H9 (cell line): ENCODE measurements at regions not wholly inside any gene's neighbourhood (a gene's known extent, or its start where the extent isn't known, plus 50 kb on each side); places are given as distances from the start of the nearest gene placed in this dataset.

ENCODE experiments used
- DNase-seq: peaks from one replicate; pipeline ENCODE4 v3.0.0-alpha.2; 2017
- H2AFZ ChIP-seq: one replicate; pipeline ENCODE4 v1.6.1; 2013; ENCODE audit warnings: mild to moderate bottlenecking, low read length, control low read depth, moderate library complexity
- H2AK5ac ChIP-seq: 2 replicates; pipeline ENCODE4 v1.6.1; 2013; ENCODE audit warnings: low read length, control low read depth, mixed read lengths; ENCODE audit not compliant: insufficient read length
- H2BK120ac ChIP-seq: one replicate; pipeline ENCODE4 v1.6.1; 2013; ENCODE audit warnings: low read depth, mild to moderate bottlenecking, low read length, control low read depth, inconsistent platforms; ENCODE audit not compliant: poor library complexity, severe bottlenecking
- H2BK12ac ChIP-seq: 2 replicates; pipeline ENCODE4 v1.6.1; 2013; ENCODE audit warnings: low read length, control low read depth, mixed read lengths, low read depth; ENCODE audit not compliant: insufficient read length
- H2BK15ac ChIP-seq: 2 replicates; pipeline ENCODE4 v1.6.1; 2013; ENCODE audit warnings: low read depth, low read length, control low read depth
- H2BK20ac ChIP-seq: one replicate; pipeline ENCODE4 v1.6.1; 2013; ENCODE audit warnings: low read depth, mild to moderate bottlenecking, low read length, control low read depth, inconsistent platforms; ENCODE audit not compliant: poor library complexity, severe bottlenecking
- H2BK5ac ChIP-seq: 2 replicates; pipeline ENCODE4 v1.6.1; 2013; ENCODE audit warnings: low read length, control low read depth, mixed read lengths; ENCODE audit not compliant: insufficient read length
- H3K14ac ChIP-seq: 2 replicates; pipeline ENCODE4 v1.6.1; 2013; ENCODE audit warnings: low read length, control low read depth; ENCODE audit not compliant: insufficient read depth
- H3K18ac ChIP-seq: 2 replicates; pipeline ENCODE4 v1.6.1; 2013; ENCODE audit warnings: low read depth, mild to moderate bottlenecking, mixed read lengths, low read length, control low read depth; ENCODE audit not compliant: insufficient read length
- H3K23ac ChIP-seq: 2 replicates; pipeline ENCODE4 v1.6.1; 2013; ENCODE audit warnings: low read length, control low read depth, mixed read lengths, low read depth; ENCODE audit not compliant: insufficient read length
- H3K23me2 ChIP-seq: 2 replicates; pipeline ENCODE4 v1.6.1; 2013; ENCODE audit warnings: low read depth, mild to moderate bottlenecking, mixed read lengths, low read length, control low read depth; ENCODE audit not compliant: insufficient read length, poor library complexity, severe bottlenecking
- H3K27ac ChIP-seq: 2 replicates; pipeline ENCODE4 v1.5.1; 2013; ENCODE audit warnings: low read length, control low read depth, mixed read lengths, low read depth; ENCODE audit not compliant: insufficient read length
- H3K27me3 ChIP-seq: 2 replicates; pipeline ENCODE4 v1.6.1; 2013; ENCODE audit warnings: low read length, control low read depth, inconsistent platforms; ENCODE audit not compliant: insufficient read depth
- H3K4ac ChIP-seq: 2 replicates; pipeline ENCODE4 v1.6.1; 2013; ENCODE audit warnings: low read depth, mild to moderate bottlenecking, control low read depth, inconsistent platforms, low read length, moderate library complexity
- H3K4me1 ChIP-seq: 2 replicates; pipeline ENCODE4 v1.6.1; 2013; ENCODE audit warnings: low read length, control low read depth, inconsistent platforms; ENCODE audit not compliant: insufficient read depth
- H3K4me2 ChIP-seq: 2 replicates; pipeline ENCODE4 v1.6.1; 2013; ENCODE audit warnings: low read length, control low read depth, mixed read lengths; ENCODE audit not compliant: insufficient read length, insufficient read depth
- H3K56ac ChIP-seq: 2 replicates; pipeline ENCODE4 v1.6.1; 2013; ENCODE audit warnings: low read depth, mild to moderate bottlenecking, mixed read lengths, low read length, control low read depth; ENCODE audit not compliant: insufficient read length
- H3K79me1 ChIP-seq: 2 replicates; pipeline ENCODE4 v1.6.1; 2013; ENCODE audit warnings: low read depth, mild to moderate bottlenecking, moderate library complexity, low read length, control low read depth, inconsistent platforms; ENCODE audit not compliant: insufficient read depth, poor library complexity, severe bottlenecking
- H3K79me2 ChIP-seq: 2 replicates; pipeline ENCODE4 v1.6.1; 2013; ENCODE audit warnings: low read length, control low read depth, inconsistent platforms; ENCODE audit not compliant: insufficient read depth
- H3K9ac ChIP-seq: 2 replicates; pipeline ENCODE4 v1.6.1; 2013; ENCODE audit warnings: low read length, control low read depth, mixed read lengths; ENCODE audit not compliant: insufficient read length; ENCODE audit errors: extremely low read depth
- H3K9me3 ChIP-seq: one replicate; pipeline ENCODE4 v1.6.1; 2013; ENCODE audit warnings: low read depth, low read length, inconsistent platforms; ENCODE audit not compliant: control insufficient read depth
- H3T11ph ChIP-seq: one replicate; pipeline ENCODE4 v1.6.1; 2013; ENCODE audit warnings: mild to moderate bottlenecking, low read length, control low read depth, inconsistent platforms
- H4K20me1 ChIP-seq: one replicate; pipeline ENCODE4 v1.6.1; 2013; ENCODE audit not compliant: control insufficient read depth, insufficient read length, insufficient read depth
- H4K5ac ChIP-seq: 2 replicates; pipeline ENCODE4 v1.6.1; 2013; ENCODE audit warnings: low read depth, mild to moderate bottlenecking, mixed read lengths, low read length, control low read depth; ENCODE audit not compliant: insufficient read length
- H4K8ac ChIP-seq: replicated peaks from 2 replicates; pipeline ENCODE4 v1.6.1; 2013; ENCODE audit warnings: low read length, control low read depth, mixed read lengths, low read depth; ENCODE audit not compliant: insufficient read length
- H4K91ac ChIP-seq: 2 replicates; pipeline ENCODE4 v1.6.1; 2013; ENCODE audit warnings: low read depth, mild to moderate bottlenecking, moderate library complexity, mixed read lengths, low read length, control low read depth; ENCODE audit not compliant: insufficient read length
- H3K27ac Mint-ChIP-seq, 3 experiments: 2 replicates in 2 of 3; 3 replicates in 1 of 3; pipeline ENCODE4 v1.8.0; 2020 to 2021; ENCODE audit warnings: mixed read lengths in 3 of 3, mild to moderate bottlenecking in 1 of 3, moderate library complexity in 1 of 3
- H3K27me3 Mint-ChIP-seq: 2 replicates; pipeline ENCODE4 v1.8.0; 2021; ENCODE audit warnings: low read depth, mild to moderate bottlenecking, moderate library complexity, mixed read lengths
- H3K36me3 Mint-ChIP-seq, 3 experiments: 2 replicates in 2 of 3; 3 replicates in 1 of 3; pipeline ENCODE4 v1.8.0; 2020 to 2021; ENCODE audit warnings: low read depth in 3 of 3, mixed read lengths in 3 of 3; ENCODE audit not compliant: insufficient read depth in 1 of 3
- H3K4me1 Mint-ChIP-seq, 2 experiments: 2 replicates each; pipeline ENCODE4 v1.8.0; 2020; ENCODE audit warnings: mixed read lengths in 2 of 2
- H3K4me3 Mint-ChIP-seq, 2 experiments: 2 replicates in 1 of 2; 3 replicates in 1 of 2; pipeline ENCODE4 v1.8.0; 2020 to 2021; ENCODE audit warnings: mild to moderate bottlenecking in 2 of 2, mixed read lengths in 2 of 2, moderate library complexity in 1 of 2
- H3K9me3 Mint-ChIP-seq, 2 experiments: 2 replicates in 1 of 2; 3 replicates in 1 of 2; pipeline ENCODE4 v1.8.0; 2020; ENCODE audit warnings: mild to moderate bottlenecking in 2 of 2, mixed read lengths in 2 of 2, moderate library complexity in 1 of 2
- WGBS: extraction: QIAGEN DNeasy Blood & Tissue Kit; methylation state at CpG from one replicate; pipeline ENCODE4 v1.1.7; 2013; ENCODE audit warnings: missing lambda C conversion rate, low lambda C conversion rate, mixed read lengths; ENCODE audit not compliant: insufficient read length; ENCODE audit errors: extremely low coverage; 5-methylcytosine and 5-hydroxymethylcytosine counted together
- TF ChIP-seq, protein P1 (sequence below): fragments of 200-600 bp; sonication (generic); conservative IDR thresholded peaks from 3 replicates; pipeline ENCODE4 v1.8.0; 2021; ENCODE audit warnings: antibody characterized with exemption, mild to moderate bottlenecking

DNA sequence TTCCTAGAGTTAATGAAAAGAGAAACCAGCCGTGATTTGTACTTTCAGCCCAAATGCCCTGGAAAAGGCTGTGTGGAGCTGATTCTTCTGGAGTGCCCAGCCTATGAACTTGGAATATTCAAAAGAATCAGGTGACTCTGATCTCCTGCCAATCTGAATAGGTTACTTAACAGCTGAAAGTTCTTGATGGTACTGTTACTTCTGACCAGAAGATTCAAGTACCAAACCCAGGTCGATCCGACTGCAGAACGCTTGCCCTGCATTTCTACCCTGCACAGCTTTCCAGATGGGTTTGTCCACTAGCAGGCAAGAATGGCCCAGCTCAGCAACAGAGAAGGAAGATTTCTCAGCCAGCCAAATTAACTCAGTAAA, 430.4 kb downstream of the PID1 start:
- Histone ChIP-seq H3K9ac (no peak overlapping the region), H2AK5ac (no peak overlapping the region), H3K4me2 (no peak overlapping the region), H4K5ac (no peak overlapping the region), H2BK5ac (no peak overlapping the region), H3K56ac (no peak overlapping the region), H3T11ph (no peak overlapping the region), H3K9me3 (no peaks in the 10 kb centered on the region), H4K8ac (no peak overlapping the region), H3K4me1 (no peaks in the 10 kb centered on the region), H2BK15ac (no peak overlapping the region), H2BK12ac (no peak overlapping the region), H3K4ac (no peak overlapping the region), H3K23me2 (no peaks in the 10 kb centered on the region), H2BK20ac (no peak overlapping the region), H2AFZ (no peak overlapping the region), H3K23ac (no peak overlapping the region), H3K18ac (no peak overlapping the region), H2BK120ac (no peak overlapping the region), H3K14ac (no peak overlapping the region), H3K27ac (no peak overlapping the region), H3K27me3 (no peaks in the 10 kb centered on the region), H4K20me1 (no peaks in the 10 kb centered on the region), H3K79me2 (no peaks in the 10 kb centered on the region), H3K79me1 (no peaks in the 10 kb centered on the region), H4K91ac (no peak overlapping the region)
- Mint-ChIP-seq H3K9me3 (no peaks in the 10 kb centered on the region), H3K4me1 (peaks cover 0 to 3% of the 10 kb centered on the region in 2 experiments; a peak in 1 of 4 replicates), H3K27me3 (no peaks in the 10 kb centered on the region), H3K4me3 (no peak overlapping the region), H3K27ac (no peak overlapping the region), H3K36me3 (no peaks in the 10 kb centered on the region)
- DNase-seq: no peak
- TF ChIP-seq, protein P1, sequence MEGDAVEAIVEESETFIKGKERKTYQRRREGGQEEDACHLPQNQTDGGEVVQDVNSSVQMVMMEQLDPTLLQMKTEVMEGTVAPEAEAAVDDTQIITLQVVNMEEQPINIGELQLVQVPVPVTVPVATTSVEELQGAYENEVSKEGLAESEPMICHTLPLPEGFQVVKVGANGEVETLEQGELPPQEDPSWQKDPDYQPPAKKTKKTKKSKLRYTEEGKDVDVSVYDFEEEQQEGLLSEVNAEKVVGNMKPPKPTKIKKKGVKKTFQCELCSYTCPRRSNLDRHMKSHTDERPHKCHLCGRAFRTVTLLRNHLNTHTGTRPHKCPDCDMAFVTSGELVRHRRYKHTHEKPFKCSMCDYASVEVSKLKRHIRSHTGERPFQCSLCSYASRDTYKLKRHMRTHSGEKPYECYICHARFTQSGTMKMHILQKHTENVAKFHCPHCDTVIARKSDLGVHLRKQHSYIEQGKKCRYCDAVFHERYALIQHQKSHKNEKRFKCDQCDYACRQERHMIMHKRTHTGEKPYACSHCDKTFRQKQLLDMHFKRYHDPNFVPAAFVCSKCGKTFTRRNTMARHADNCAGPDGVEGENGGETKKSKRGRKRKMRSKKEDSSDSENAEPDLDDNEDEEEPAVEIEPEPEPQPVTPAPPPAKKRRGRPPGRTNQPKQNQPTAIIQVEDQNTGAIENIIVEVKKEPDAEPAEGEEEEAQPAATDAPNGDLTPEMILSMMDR: no peak
- WGBS: no CpG with 5 or more reads among the region's 4 CpGs
